K562 (cell line): ENCODE measurements at regions not wholly inside any gene's neighbourhood (a gene's known extent, or its start where the extent isn't known, plus 50 kb on each side); places are given as distances from the start of the nearest gene placed in this dataset.

Source experiments
- CBFB ChIP-seq: sonication (generic); formaldehyde crosslinking; IDR thresholded peaks from 2 replicates; pipeline ENCODE4 v1.4.0; 2020; ENCODE audit warnings: mild to moderate bottlenecking, missing genetic modification reagents
- CTCF ChIP-seq, 3 experiments: IDR thresholded peaks in 2 of 3; conservative IDR thresholded peaks in 1 of 3; 2 replicates each; pipeline ENCODE4 v1.5.1; 2011 to 2012; ENCODE audit warnings: low read length in 3 of 3, mild to moderate bottlenecking in 3 of 3, control low read depth in 2 of 3, improper control_type of control experiment in 1 of 3, inconsistent platforms in 1 of 3, low read depth in 1 of 3, mixed read lengths in 1 of 3, moderate library complexity in 1 of 3; ENCODE audit not compliant: insufficient read depth in 2 of 3
- EGR1 ChIP-seq: fragments of 450-650 bp; conservative IDR thresholded peaks from 2 replicates; pipeline ENCODE4 v1.6.1; 2017; ENCODE audit warnings: mild to moderate bottlenecking
- EP300 ChIP-seq: IDR thresholded peaks from 2 replicates; pipeline ENCODE4 v1.6.1; 2012; ENCODE audit warnings: low read length, improper control_type of control experiment
- FOXJ3 ChIP-seq: sonication (generic); formaldehyde crosslinking; IDR thresholded peaks from 2 replicates; pipeline ENCODE4 v1.4.0; 2020; ENCODE audit warnings: mild to moderate bottlenecking, missing genetic modification reagents
- HMGXB4 ChIP-seq: sonication (generic); formaldehyde crosslinking; IDR thresholded peaks from 2 replicates; pipeline ENCODE4 v1.8.1; 2023; ENCODE audit warnings: mild to moderate bottlenecking, missing genetic modification reagents
- POLR2A ChIP-seq: fragments of 450-650 bp; conservative IDR thresholded peaks from 2 replicates; pipeline ENCODE4 v1.6.1; 2016
- POLR2AphosphoS5 ChIP-seq: IDR thresholded peaks from 2 replicates; pipeline ENCODE4 v1.6.1; 2011; ENCODE audit warnings: mild to moderate bottlenecking, low read depth, low read length, moderate library complexity; ENCODE audit not compliant: control insufficient read depth, insufficient read depth
- TCF7 ChIP-seq: sonication (generic); IDR thresholded peaks from 2 replicates; pipeline ENCODE4 v1.6.1; 2016; ENCODE audit warnings: antibody characterized with exemption, borderline replicate concordance
- ZNF121 ChIP-seq: sonication (generic); formaldehyde crosslinking; conservative IDR thresholded peaks from 2 replicates; pipeline ENCODE4 v1.8.0; 2022; ENCODE audit warnings: missing genetic modification reagents
- ZNF354B ChIP-seq: fragments of 250-450 bp; sonication (Bioruptor Pico); IDR thresholded peaks from 2 replicates; pipeline ENCODE4 v1.4.0; 2020
- ZNF444 ChIP-seq: fragments of 250-450 bp; sonication (Bioruptor Pico); IDR thresholded peaks from 2 replicates; pipeline ENCODE4 v1.4.0; 2020; ENCODE audit warnings: mild to moderate bottlenecking, moderate library complexity
- TF ChIP-seq, protein P1 (sequence below): fragments of 450-650 bp; formaldehyde crosslinking; IDR thresholded peaks from 2 replicates; pipeline ENCODE4 v1.4.0; 2022; ENCODE audit warnings: mild to moderate bottlenecking, moderate library complexity
- TF ChIP-seq, protein P2 (sequence below), 2 experiments: fragments of 450-650 bp in 1 of 2; IDR thresholded peaks; 2 replicates each; pipeline ENCODE4 v1.6.1; 2011 to 2017; ENCODE audit warnings: low read depth in 2 of 2, antibody characterized with exemption in 1 of 2, borderline replicate concordance in 1 of 2, low read length in 1 of 2, mild to moderate bottlenecking in 1 of 2, mixed read lengths in 1 of 2; ENCODE audit not compliant: control insufficient read depth in 1 of 2

- no peak for TF ChIP-seq TCF7
- no peak for TF ChIP-seq EP300
- no peak for TF ChIP-seq EGR1
- TF ChIP-seq, protein P1, sequence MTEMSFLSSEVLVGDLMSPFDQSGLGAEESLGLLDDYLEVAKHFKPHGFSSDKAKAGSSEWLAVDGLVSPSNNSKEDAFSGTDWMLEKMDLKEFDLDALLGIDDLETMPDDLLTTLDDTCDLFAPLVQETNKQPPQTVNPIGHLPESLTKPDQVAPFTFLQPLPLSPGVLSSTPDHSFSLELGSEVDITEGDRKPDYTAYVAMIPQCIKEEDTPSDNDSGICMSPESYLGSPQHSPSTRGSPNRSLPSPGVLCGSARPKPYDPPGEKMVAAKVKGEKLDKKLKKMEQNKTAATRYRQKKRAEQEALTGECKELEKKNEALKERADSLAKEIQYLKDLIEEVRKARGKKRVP (CRISPR knock-in tag) = no peak
- no peak for TF ChIP-seq CTCF (IDR thresholded peaks at IDR 0.05 in 2 of 3, conservative IDR thresholded peaks at IDR 0.05 in 1 of 3; ENCODE audit: insufficient read depth in 2 of 3, low read depth in 1 of 3, low read length in 3 of 3)
- TF ChIP-seq ZNF121 = no peak
- TF ChIP-seq, protein P2, sequence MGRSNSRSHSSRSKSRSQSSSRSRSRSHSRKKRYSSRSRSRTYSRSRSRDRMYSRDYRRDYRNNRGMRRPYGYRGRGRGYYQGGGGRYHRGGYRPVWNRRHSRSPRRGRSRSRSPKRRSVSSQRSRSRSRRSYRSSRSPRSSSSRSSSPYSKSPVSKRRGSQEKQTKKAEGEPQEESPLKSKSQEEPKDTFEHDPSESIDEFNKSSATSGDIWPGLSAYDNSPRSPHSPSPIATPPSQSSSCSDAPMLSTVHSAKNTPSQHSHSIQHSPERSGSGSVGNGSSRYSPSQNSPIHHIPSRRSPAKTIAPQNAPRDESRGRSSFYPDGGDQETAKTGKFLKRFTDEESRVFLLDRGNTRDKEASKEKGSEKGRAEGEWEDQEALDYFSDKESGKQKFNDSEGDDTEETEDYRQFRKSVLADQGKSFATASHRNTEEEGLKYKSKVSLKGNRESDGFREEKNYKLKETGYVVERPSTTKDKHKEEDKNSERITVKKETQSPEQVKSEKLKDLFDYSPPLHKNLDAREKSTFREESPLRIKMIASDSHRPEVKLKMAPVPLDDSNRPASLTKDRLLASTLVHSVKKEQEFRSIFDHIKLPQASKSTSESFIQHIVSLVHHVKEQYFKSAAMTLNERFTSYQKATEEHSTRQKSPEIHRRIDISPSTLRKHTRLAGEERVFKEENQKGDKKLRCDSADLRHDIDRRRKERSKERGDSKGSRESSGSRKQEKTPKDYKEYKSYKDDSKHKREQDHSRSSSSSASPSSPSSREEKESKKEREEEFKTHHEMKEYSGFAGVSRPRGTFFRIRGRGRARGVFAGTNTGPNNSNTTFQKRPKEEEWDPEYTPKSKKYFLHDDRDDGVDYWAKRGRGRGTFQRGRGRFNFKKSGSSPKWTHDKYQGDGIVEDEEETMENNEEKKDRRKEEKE (IDR thresholded peaks at IDR 0.05; ENCODE audit: borderline replicate concordance in 1 of 2, control insufficient read depth in 1 of 2, low read depth in 2 of 2, low read length in 1 of 2) = no peak
- TF ChIP-seq HMGXB4 = no peak
- no peak for TF ChIP-seq CBFB (CRISPR knock-in tag)
- no peak for TF ChIP-seq FOXJ3
- no peak for TF ChIP-seq POLR2AphosphoS5
- TF ChIP-seq ZNF354B (CRISPR knock-in tag) = no peak
- TF ChIP-seq POLR2A = no peak
- TF ChIP-seq ZNF444 = no peak
These were observed 305.3 kb downstream of the SLC6A15 start for GRCh38 chr12:84607170-84607819.
